ENCODE measurements at regions not wholly inside any gene's neighbourhood (a gene's known extent, or its start where the extent isn't known, plus 50 kb on each side); places are given as distances from the start of the nearest gene placed in this dataset.

DNA sequence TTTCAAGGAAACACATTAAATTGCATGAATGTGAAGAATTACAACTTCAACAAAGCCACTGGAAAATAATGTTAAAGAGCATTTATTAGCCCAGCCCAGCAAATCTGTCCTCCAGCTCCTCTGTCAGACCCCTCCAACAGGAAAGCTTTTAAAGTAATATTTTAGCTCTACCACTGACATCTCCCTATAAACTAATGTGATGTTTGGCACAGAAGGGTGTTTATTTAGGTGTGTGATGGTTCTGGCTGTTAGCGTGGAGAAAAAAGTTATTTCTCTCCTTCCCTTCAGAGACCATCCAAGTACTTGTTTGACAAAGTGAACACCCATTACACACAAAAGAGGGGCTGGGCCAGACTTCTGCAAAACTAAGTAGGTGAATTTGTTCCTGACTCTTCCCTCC is 111.9 kb upstream of the TARS1 start:
- DNase-seq (no peak), ATAC-seq (ENCODE audit: low FRiP score in 2 of 2) (no peak)
- peaks cover 0 to 7% (median 0%) of the 10 kb centered on the region in 4 donors for H3K4me1 ChIP-seq
- 50 to 60% methylated on average over 1 of the region's 1 CpG for WGBS, 2 donors
- no peak overlapping the region for H3K4me3 ChIP-seq
- H3K36me3 ChIP-seq = no peaks in the 10 kb centered on the region
- H3K9me3 ChIP-seq = no peaks in the 10 kb centered on the region
- H3K27me3 ChIP-seq = no peaks in the 10 kb centered on the region
- H3K27ac ChIP-seq = no peak overlapping the region
- TF ChIP-seq, protein P1, sequence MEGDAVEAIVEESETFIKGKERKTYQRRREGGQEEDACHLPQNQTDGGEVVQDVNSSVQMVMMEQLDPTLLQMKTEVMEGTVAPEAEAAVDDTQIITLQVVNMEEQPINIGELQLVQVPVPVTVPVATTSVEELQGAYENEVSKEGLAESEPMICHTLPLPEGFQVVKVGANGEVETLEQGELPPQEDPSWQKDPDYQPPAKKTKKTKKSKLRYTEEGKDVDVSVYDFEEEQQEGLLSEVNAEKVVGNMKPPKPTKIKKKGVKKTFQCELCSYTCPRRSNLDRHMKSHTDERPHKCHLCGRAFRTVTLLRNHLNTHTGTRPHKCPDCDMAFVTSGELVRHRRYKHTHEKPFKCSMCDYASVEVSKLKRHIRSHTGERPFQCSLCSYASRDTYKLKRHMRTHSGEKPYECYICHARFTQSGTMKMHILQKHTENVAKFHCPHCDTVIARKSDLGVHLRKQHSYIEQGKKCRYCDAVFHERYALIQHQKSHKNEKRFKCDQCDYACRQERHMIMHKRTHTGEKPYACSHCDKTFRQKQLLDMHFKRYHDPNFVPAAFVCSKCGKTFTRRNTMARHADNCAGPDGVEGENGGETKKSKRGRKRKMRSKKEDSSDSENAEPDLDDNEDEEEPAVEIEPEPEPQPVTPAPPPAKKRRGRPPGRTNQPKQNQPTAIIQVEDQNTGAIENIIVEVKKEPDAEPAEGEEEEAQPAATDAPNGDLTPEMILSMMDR (IDR thresholded peaks at IDR 0.05) = no peak
- TF ChIP-seq POLR2AphosphoS5 (IDR thresholded peaks at IDR 0.05) (no peak), EP300 (IDR thresholded peaks at IDR 0.05) (no peak), POLR2A (IDR thresholded peaks at IDR 0.05) (no peak)

- Histone ChIP-seq H3K4me3 (no peak overlapping the region), H3K9me3 (no peaks in the 10 kb centered on the region), H3K4me1 (peaks cover 0 to 7% (median 0%) of the 10 kb centered on the region in 4 donors), H3K27me3 (no peaks in the 10 kb centered on the region), H3K27ac (no peak overlapping the region), H3K36me3 (no peaks in the 10 kb centered on the region)
- WGBS, 2 donors = 54 to 78% methylated on average over 1 of the region's 1 CpG
- no peak for TF ChIP-seq POLR2A (IDR thresholded peaks at IDR 0.05)
- TF ChIP-seq EP300 (IDR thresholded peaks at IDR 0.05) = no peak
- no peak for TF ChIP-seq POLR2AphosphoS5 (IDR thresholded peaks at IDR 0.05)
- TF ChIP-seq, protein P1 (IDR thresholded peaks at IDR 0.05) = no peak
- ATAC-seq (ENCODE audit: low FRiP score in 2 of 2) (no peak), DNase-seq (no peak)
Observed at GRCh38 chr5:33329891-33330290, 110.9 kb upstream of the TARS1 start.

GRCh38 chr5:33330426-33330825 is 110.3 kb upstream of the TARS1 start:
- Histone ChIP-seq H3K27me3 (no peaks in the 10 kb centered on the region), H3K4me1 (peaks cover 0 to 7% (median 0%) of the 10 kb centered on the region in 4 donors), H3K36me3 (no peaks in the 10 kb centered on the region), H3K9me3 (no peaks in the 10 kb centered on the region), H3K4me3 (no peak overlapping the region), H3K27ac (no peak overlapping the region)
- no peak for DNase-seq
- ATAC-seq (ENCODE audit: low FRiP score in 2 of 2) = no peak
- 46 to 50% methylated on average over 3 of the region's 3 CpGs for WGBS, 2 donors
- TF ChIP-seq POLR2AphosphoS5 (IDR thresholded peaks at IDR 0.05) = no peak
- TF ChIP-seq, protein P1 (IDR thresholded peaks at IDR 0.05) = no peak
- TF ChIP-seq EP300 (IDR thresholded peaks at IDR 0.05) = no peak
- no peak for TF ChIP-seq POLR2A (IDR thresholded peaks at IDR 0.05)

GRCh38 chr5:33330992-33331391 is 109.8 kb upstream of the TARS1 start:
- Histone ChIP-seq H3K4me1 (peaks cover 0 to 7% (median 0%) of the 10 kb centered on the region in 4 donors), H3K4me3 (no peak overlapping the region), H3K27ac (no peak overlapping the region), H3K9me3 (no peaks in the 10 kb centered on the region), H3K36me3 (no peaks in the 10 kb centered on the region), H3K27me3 (no peaks in the 10 kb centered on the region)
- no peak for DNase-seq
- ATAC-seq (ENCODE audit: low FRiP score in 2 of 2) = no peak
- no peak for TF ChIP-seq POLR2AphosphoS5 (IDR thresholded peaks at IDR 0.05)
- TF ChIP-seq, protein P1 (IDR thresholded peaks at IDR 0.05) = no peak
- no peak for TF ChIP-seq EP300 (IDR thresholded peaks at IDR 0.05)
- TF ChIP-seq POLR2A (IDR thresholded peaks at IDR 0.05) = no peak

DNA sequence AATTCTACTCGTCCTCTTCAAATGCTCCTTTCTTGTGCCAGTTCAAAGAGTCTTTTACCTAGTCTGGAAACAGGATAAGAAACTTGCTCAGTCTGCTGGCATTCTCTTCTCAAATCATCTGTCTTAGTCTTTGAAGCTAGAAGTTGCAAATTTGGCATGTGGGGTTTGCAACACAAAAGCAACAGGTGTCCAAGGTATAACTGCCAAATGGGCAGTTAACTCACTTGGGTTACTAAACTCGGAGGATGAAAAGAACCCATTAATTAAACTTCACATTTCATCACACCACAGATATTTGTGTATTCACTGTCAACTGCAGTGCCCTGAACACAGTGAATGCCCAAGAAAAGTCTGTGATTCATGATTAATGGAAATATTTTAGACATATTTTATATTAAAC is 108.0 kb upstream of the TARS1 start:
- Histone ChIP-seq H3K9me3 (no peaks in the 10 kb centered on the region), H3K27me3 (no peaks in the 10 kb centered on the region), H3K36me3 (no peaks in the 10 kb centered on the region), H3K4me3 (no peak overlapping the region), H3K4me1 (peaks cover 0 to 7% (median 4%) of the 10 kb centered on the region in 4 donors), H3K27ac (no peak overlapping the region)
- no peak for ATAC-seq (ENCODE audit: low FRiP score in 2 of 2)
- 72 to 84% methylated on average over 2 of the region's 2 CpGs for WGBS, 2 donors
- no peak for DNase-seq
- TF ChIP-seq, protein P1 (IDR thresholded peaks at IDR 0.05) = no peak
